Ectodermal cell (in vitro differentiated cells): ENCODE measurements at regions not wholly inside any gene's neighbourhood (a gene's known extent, or its start where the extent isn't known, plus 50 kb on each side); places are given as distances from the start of the nearest gene placed in this dataset.

Experiments used
- H3K27ac ChIP-seq: 2 replicates; pipeline ENCODE4 v1.7.0; 2013; ENCODE audit warnings: mild to moderate bottlenecking, low read depth, low read length; ENCODE audit not compliant: insufficient read depth, poor library complexity, severe bottlenecking
- H3K27me3 ChIP-seq: 2 replicates; pipeline ENCODE4 v1.7.0; 2013; ENCODE audit warnings: mild to moderate bottlenecking, low read length; ENCODE audit not compliant: insufficient read depth, control insufficient read depth, poor library complexity, severe bottlenecking
- H3K36me3 ChIP-seq: one replicate; pipeline ENCODE4 v1.7.0; 2013; ENCODE audit warnings: low read length; ENCODE audit not compliant: control insufficient read depth, insufficient read depth
- H3K4me1 ChIP-seq: one replicate; pipeline ENCODE4 v1.7.0; 2013; ENCODE audit warnings: low read length; ENCODE audit not compliant: control insufficient read depth, insufficient read depth
- H3K4me3 ChIP-seq: 2 replicates; pipeline ENCODE4 v1.7.0; 2013; ENCODE audit warnings: low read depth, low read length, control low read depth; ENCODE audit not compliant: insufficient read depth
- H3K9me3 ChIP-seq: 2 replicates; pipeline ENCODE4 v1.7.0; 2013; ENCODE audit warnings: mild to moderate bottlenecking, low read length, moderate library complexity; ENCODE audit not compliant: control insufficient read depth
- WGBS, 2 experiments: methylation state at CpG; one replicate each; pipeline ENCODE4 v1.1.7; 2013; ENCODE audit warnings: missing lambda C conversion rate in 2 of 2; 5-methylcytosine and 5-hydroxymethylcytosine counted together

- Histone ChIP-seq H3K4me3 (no peak overlapping the region), H3K27ac (no peak overlapping the region), H3K9me3 (no peaks in the 10 kb centered on the region), H3K27me3 (no peaks in the 10 kb centered on the region), H3K4me1 (no peaks in the 10 kb centered on the region), H3K36me3 (no peaks in the 10 kb centered on the region)
- 92 to 93% methylated on average over 3 of the region's 3 CpGs for WGBS, 2 experiments
These were observed 596.7 kb upstream of the MKI67 start for GRCh38 chr10:128722947-128723346.

DNA sequence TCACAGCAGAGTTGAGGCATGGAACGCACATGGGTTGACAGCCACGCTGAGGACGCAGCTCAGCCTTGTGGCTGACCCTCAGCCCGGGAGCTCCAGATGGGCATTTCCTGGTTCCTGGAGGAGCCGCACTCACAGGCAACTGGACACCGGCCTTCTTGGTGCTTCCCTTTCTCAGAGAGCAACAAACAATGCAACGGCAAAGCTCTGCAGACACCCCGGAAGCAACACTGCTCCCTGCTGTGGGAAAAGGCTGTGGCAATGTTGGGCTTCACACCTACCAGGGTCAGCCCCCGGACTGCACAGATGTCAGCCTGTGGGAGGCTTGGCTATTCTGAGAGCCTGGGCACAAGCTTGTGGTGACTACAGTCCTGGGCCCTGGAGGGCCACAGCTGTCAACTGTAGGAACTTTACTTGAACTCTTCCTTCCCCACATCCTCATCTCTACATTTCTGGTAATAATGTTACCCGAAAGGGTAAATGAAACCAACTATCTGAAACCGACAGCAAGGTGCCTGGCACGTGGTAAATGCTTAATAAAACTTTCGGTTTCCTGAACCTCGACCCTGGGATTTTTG lies 597.5 kb upstream of the MKI67 start:
- H3K4me1 ChIP-seq = no peaks in the 10 kb centered on the region
- no peaks in the 10 kb centered on the region for H3K27me3 ChIP-seq
- 89 to 91% methylated on average over 14 of the region's 14 CpGs for WGBS, 2 experiments
- H3K27ac ChIP-seq = no peak overlapping the region
- no peaks in the 10 kb centered on the region for H3K36me3 ChIP-seq
- H3K9me3 ChIP-seq = no peaks in the 10 kb centered on the region
- H3K4me3 ChIP-seq = no peak overlapping the region

GRCh38 chr10:128725531-128725930 lies 599.3 kb upstream of the MKI67 start:
- Histone ChIP-seq H3K9me3 (no peaks in the 10 kb centered on the region), H3K27ac (no peak overlapping the region), H3K27me3 (no peaks in the 10 kb centered on the region), H3K4me1 (no peaks in the 10 kb centered on the region), H3K36me3 (no peaks in the 10 kb centered on the region), H3K4me3 (no peak overlapping the region)
- 90 to 93% methylated on average over 2 of the region's 2 CpGs for WGBS, 2 experiments

- WGBS, 2 experiments = 56 to 62% methylated on average over 6 of the region's 6 CpGs
- no peaks in the 10 kb centered on the region for H3K4me1 ChIP-seq
- no peak overlapping the region for H3K4me3 ChIP-seq
- no peaks in the 10 kb centered on the region for H3K9me3 ChIP-seq
- H3K36me3 ChIP-seq = no peaks in the 10 kb centered on the region
- H3K27ac ChIP-seq = no peak overlapping the region
- H3K27me3 ChIP-seq = no peaks in the 10 kb centered on the region
These were observed 600.9 kb upstream of the MKI67 start for GRCh38 chr10:128727114-128727513.

GRCh38 chr10:128729910-128730420 lies 603.7 kb upstream of the MKI67 start:
- no peaks in the 10 kb centered on the region for H3K4me1 ChIP-seq
- no peak overlapping the region for H3K27ac ChIP-seq
- no peak overlapping the region for H3K4me3 ChIP-seq
- H3K36me3 ChIP-seq = no peaks in the 10 kb centered on the region
- WGBS, 2 experiments = 94 to 95% methylated on average over 4 of the region's 4 CpGs
- H3K9me3 ChIP-seq = no peaks in the 10 kb centered on the region
- H3K27me3 ChIP-seq = no peaks in the 10 kb centered on the region

GRCh38 chr10:128730922-128731321 lies 604.7 kb upstream of the MKI67 start:
- Histone ChIP-seq H3K4me1 (no peaks in the 10 kb centered on the region), H3K4me3 (no peak overlapping the region), H3K27me3 (no peaks in the 10 kb centered on the region), H3K27ac (no peak overlapping the region), H3K36me3 (no peaks in the 10 kb centered on the region), H3K9me3 (no peaks in the 10 kb centered on the region)
- 94 to 96% methylated on average over 13 of the region's 13 CpGs for WGBS, 2 experiments

GRCh38 chr10:128734161-128734560 lies 607.9 kb upstream of the MKI67 start:
- no peaks in the 10 kb centered on the region for H3K36me3 ChIP-seq
- WGBS, 2 experiments = 88 to 94% methylated on average over 5 of the region's 5 CpGs
- H3K9me3 ChIP-seq = no peaks in the 10 kb centered on the region
- H3K27ac ChIP-seq = no peak overlapping the region
- H3K27me3 ChIP-seq = no peaks in the 10 kb centered on the region
- no peaks in the 10 kb centered on the region for H3K4me1 ChIP-seq
- no peak overlapping the region for H3K4me3 ChIP-seq

GRCh38 chr10:128734734-128735133 lies 608.5 kb upstream of the MKI67 start:
- WGBS, 2 experiments = 93 to 98% methylated on average over 9 of the region's 9 CpGs
- Histone ChIP-seq H3K27me3 (no peaks in the 10 kb centered on the region), H3K36me3 (no peaks in the 10 kb centered on the region), H3K9me3 (no peaks in the 10 kb centered on the region), H3K27ac (no peak overlapping the region), H3K4me1 (no peaks in the 10 kb centered on the region), H3K4me3 (no peak overlapping the region)

GRCh38 chr10:128735996-128736395 lies 609.8 kb upstream of the MKI67 start:
- 83 to 85% methylated on average over 8 of the region's 8 CpGs for WGBS, 2 experiments
- no peaks in the 10 kb centered on the region for H3K36me3 ChIP-seq
- no peak overlapping the region for H3K27ac ChIP-seq
- H3K9me3 ChIP-seq = no peaks in the 10 kb centered on the region
- H3K4me3 ChIP-seq = no peak overlapping the region
- H3K4me1 ChIP-seq = peaks cover under 1% of the 10 kb centered on the region
- no peaks in the 10 kb centered on the region for H3K27me3 ChIP-seq

- Histone ChIP-seq H3K36me3 (no peaks in the 10 kb centered on the region), H3K4me1 (peaks cover 9% of the 10 kb centered on the region), H3K27ac (no peak overlapping the region), H3K9me3 (no peaks in the 10 kb centered on the region), H3K4me3 (no peak overlapping the region), H3K27me3 (no peaks in the 10 kb centered on the region)
- WGBS, 2 experiments = 93 to 95% methylated on average over 10 to 11 of the region's 11 CpGs
These were observed 612.2 kb upstream of the MKI67 start for GRCh38 chr10:128738386-128738915.
